SIG-M5 treated with dmso at 0.1 percent for 504 hours (cell line): ENCODE measurements at regions not wholly inside any gene's neighbourhood (a gene's known extent, or its start where the extent isn't known, plus 50 kb on each side); places are given as distances from the start of the nearest gene placed in this dataset.

Experiments used
- DNase-seq: peaks from one replicate; lab custom pipeline; 2025; ENCODE audit not compliant: unreplicated experiment; lab: John Stamatoyannopoulos, UW

GRCh38 chr13:29674532-29674931, 79.0 kb upstream of the SLC7A1 start:
- no peak for DNase-seq

DNA sequence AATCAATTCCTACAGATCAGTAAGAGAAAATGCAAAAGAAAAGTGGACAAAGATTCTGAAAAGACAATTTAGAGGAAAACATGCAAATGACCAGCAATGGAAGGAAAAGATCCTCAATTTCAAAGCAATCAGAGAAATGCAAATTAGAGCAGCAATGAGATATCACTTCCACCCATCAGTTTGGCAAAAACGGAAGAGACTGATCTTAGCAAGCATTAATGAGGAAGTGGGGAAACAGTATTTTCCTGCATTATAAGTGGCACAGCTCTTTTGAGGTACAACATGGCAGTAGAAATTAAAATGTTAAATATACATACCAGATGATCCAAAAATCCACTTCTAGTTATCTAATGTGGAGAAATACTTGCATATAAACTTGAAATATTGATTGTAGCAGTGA, 69.1 kb upstream of the SLC7A1 start:
- peak; percentile 50 for DNase-seq

GRCh38 chr13:29654843-29655547, 59.5 kb upstream of the SLC7A1 start:
- no peak for DNase-seq

DNA sequence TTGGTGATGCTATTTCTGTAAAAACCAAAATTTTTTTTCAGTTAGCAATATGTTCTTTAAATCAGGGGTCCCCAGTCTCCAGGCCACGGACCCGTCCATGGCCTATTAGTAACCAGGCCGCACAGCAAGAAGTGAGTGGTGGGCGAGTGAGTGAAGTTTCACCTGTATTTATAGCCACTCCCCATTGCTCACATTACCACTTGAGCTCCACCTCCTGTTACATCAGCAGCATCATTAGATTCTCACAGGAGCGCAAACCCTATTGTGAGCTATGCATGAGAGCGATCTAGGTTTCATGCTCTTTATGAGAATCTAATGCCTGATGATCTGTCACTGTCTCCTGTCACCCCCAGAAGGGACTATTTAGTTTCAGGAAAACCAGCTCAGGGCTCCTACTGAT, 58.9 kb upstream of the SLC7A1 start:
- DNase-seq = no peak

DNA sequence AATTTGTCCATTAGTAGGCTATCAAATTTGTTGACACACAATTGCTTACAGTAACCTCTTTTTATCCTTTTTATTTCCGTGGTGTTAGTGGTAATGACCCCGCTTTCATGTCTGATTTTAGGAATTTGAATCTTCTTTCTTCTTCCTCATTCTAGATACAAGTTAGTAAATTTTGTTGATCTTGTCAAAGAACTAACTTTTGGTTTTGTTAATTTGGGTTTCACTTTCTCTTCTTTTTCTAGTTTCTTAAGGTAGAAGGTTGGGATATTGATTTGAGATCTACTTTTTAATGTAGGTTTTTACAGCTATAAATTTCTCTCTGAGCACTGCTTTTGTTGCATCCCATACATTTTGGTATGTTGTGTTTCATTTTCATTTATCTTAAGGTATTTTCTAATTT, 53.3 kb upstream of the SLC7A1 start:
- no peak for DNase-seq
